ENCODE measurements at regions not wholly inside any gene's neighbourhood (a gene's known extent, or its start where the extent isn't known, plus 50 kb on each side); places are given as distances from the start of the nearest gene placed in this dataset.
"Not testable (repeated sequence)": the region's sequence is repeated elsewhere in the genome, so short reads cannot be mapped to it uniquely, and the experiment has no call there.

- no peak for DNase-seq
These were observed 256.3 kb upstream of the RFC3 start for GRCh38 chr13:33561627-33562026.

DNA sequence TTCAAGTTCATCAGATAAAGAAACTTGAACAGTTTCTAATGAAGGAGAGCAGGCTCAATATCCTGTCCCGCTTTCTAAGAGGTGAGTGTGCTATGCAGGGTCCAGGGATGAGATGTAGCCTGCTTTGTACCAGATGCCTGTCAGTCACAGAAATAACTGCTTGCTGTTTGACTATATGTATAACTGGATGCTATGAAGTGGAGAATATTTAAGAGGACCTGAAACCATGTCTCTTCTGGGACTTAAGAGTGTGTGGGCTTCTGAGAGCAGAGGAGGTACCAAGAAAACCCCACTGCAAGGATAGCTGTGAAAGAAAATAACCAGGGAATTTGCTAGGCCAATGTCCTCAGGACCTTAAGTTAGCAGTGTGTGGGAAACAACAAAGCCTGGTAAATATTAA is 246.3 kb upstream of the RFC3 start:
- DNase-seq, result no peak

DNA sequence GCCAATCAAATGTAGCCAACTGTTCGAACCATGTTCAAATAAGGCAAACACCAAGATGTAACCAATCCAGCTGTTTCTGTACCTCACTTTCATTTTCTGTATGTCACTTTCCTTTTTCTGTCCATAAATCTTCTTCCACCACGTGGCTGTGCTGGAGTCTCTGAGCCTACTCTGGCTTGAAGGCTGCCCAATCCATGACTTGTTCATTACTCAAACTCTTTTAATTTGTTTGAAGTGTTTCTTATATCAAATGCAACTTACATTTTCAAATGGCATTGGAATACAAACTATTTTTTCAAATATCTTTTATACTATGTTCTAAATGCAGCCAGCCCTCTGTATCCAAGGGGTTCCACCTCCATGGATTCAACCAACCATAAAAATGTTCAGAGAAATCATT is 245.6 kb upstream of the RFC3 start:
- DNase-seq, result not testable (repeated sequence)

- DNase-seq, result no peak
These were observed 242.6 kb upstream of the RFC3 start for GRCh38 chr13:33575378-33575777.

DNA sequence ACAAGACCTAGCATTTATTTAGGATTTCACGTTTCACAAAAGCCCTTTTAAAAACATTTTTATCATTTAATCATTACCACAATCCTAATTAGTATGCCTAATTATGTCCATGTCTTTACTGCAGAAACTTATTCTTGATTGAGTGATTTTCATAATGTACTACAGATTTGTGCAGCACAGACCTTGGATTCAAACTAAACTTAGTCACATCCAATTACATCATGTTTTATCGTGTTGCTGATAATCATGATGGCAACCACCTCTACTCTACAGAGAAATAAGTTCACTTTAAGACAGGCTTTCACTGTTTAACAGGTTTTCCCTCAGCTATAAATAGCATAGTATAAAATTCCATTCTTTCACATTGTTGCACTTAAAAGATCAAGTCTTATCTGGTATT is 240.9 kb upstream of the RFC3 start:
- DNase-seq, result no peak

DNA sequence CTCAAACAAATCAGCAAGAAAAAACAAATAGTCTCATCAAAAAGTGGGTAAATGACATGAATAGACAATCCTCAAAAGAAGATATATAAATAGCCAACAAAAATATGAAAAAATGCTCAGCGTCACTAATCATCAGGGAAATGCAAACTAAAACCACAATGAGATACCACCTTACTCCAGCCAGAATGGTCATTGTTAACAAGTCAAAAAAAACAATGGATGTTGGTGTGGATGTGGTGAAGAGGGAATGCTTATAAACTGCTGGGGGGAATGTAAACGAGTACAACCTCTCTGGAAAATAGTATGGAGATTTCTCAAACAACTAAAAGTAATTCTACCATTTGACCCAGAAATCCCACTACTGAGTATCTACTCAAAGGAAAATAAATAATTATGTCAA is 239.2 kb upstream of the RFC3 start:
- DNase-seq, result no peak

GRCh38 chr13:33582121-33582520 is 235.8 kb upstream of the RFC3 start:
- peak; percentile 51 for DNase-seq

GRCh38 chr13:33583398-33583797 is 234.6 kb upstream of the RFC3 start:
- DNase-seq, result no peak

DNA sequence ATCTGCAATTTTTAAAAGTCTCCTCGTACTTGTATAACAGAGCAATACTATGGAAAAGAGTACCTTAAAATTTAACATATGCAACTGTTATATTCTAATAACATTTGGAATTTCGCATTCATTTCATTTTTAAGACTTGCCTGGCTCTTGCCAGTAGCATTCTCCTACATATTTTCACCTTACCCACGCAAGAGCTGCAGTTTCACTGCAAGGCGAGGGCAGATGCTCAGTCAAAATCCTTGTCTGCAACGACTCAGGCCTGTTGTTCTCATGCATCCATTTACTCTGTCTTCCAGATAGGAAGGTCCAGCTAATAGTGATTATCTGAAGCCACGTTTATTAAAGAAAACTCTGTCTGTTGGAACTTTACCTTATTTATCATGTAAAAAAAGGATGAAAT is 227.0 kb upstream of the RFC3 start:
- no peak for DNase-seq

DNA sequence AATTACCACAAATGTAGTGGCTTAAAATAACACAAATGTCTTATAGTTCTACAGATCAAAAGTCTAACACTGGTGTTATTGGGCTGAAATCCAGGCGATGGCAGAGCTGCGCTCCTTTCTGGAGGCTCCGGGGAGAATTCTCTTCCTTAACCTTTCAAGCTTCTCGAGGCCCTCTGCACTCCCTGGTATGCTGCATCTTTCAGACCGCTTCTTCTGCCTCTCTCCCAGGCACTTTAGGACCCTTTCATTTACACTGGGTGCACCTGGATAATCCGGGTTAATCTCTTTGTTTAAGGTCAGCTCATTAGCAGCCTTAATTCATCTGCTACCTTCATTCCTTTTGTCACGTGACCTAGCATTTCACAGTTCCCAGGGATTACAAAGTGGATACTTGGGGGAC is 211.3 kb upstream of the RFC3 start:
- DNase-seq, result no peak

DNA sequence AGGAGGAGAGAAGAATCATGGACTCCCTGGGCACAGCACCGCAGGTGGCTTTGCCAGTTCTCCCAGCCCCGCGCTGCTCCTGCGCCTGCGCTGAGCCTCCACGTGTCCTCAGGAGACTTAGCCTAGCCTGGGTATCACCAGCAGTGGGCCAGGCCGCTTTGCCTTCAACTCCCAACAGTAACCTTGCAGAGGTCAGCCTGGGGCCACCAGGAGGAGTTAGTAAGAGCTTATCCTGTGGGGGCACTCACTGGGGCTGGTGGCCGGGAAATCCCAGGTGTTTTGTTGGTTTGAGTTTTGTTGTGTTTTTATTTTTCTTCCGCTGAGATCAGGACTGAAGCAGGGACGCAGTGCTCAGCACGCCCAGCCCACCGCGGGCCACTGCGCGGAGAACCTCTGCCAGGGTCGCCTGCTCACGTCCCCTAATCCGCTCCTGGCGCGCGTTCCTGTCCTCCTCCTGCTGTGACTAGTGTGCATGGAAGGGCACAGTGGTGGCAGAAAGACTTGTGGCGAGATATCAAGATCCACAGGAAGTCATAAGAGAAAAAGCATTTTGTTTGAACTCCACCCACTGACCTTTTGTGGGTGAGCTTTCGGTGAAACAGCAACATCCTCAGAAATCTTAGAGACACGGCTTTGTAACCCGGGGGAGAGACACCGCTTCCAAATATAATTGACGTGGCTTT is 207.4 kb upstream of the RFC3 start:
- peak; percentile 8 for DNase-seq

- peak; percentile 12 for DNase-seq
These were observed 206.7 kb upstream of the RFC3 start for GRCh38 chr13:33611121-33611805.

DNA sequence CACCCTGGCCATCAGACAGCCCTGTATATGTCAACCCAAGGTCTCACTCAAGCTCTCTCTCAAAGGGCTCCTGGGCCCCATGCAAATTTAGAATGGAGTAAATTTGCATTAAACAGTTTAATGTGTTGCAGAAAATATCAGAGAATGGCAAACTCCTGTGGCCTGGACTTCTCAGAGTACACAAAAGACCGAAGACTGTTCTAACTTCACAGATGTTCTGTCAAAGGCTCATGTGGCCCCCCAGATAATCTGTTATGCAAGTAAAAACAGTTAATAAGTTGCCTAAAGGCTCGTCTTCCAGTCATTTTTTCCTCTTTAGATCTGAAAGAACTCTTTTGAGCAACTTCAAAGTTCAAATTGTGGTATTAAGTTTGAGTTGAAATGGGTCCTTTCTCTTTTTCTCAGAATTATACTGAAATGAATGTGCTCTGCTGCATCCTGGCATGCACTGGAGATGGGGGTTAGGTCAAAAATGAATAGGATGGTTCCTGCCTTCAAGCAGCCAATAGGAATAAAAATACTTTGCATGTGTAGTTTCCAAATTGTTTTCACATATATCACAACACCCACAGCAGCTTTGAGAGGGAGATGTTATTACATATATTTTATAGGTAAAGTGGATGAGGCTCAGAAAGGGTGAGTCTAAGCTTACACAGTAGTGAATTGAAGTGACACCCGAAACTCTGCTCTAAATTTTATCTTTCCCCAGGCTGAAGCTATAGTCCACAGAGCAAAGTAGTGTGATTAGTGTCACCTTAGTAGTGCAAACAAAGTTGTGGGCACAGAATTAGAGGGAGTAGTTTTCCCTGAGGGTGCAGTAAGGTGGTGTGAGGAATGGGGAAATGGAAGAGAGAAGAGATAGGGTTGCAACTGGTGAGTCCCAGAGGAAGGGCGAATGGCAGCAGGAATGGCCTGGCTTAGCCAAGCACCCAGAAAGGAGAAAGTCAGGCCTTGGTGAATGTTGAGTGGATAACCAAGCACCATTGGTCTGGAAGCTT is 205.0 kb upstream of the RFC3 start:
- no peak for DNase-seq

GRCh38 chr13:33615436-33615835 is 202.5 kb upstream of the RFC3 start:
- DNase-seq, result no peak

DNA sequence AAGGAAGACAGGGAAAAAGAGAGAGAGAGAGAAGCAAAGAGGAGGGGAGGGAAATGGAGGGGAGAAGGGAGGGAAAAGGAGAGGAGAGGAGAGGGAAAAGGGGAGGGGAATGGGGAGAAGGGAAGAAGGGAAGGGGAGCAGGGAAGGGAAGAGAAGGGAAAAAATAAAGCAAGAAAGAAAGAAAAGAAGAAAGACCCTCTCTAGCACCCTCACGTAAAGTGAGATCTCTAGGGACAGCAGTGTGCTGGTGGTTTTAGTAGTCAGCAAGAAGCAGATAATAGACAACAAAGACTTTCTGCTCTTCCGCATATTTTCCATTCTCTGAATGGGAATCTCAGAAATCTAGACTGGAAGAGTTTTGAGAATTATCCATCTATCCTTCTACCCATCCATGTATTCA is 201.8 kb upstream of the RFC3 start:
- no peak for DNase-seq

GRCh38 chr13:33617055-33617454 is 200.9 kb upstream of the RFC3 start:
- no peak for DNase-seq

DNA sequence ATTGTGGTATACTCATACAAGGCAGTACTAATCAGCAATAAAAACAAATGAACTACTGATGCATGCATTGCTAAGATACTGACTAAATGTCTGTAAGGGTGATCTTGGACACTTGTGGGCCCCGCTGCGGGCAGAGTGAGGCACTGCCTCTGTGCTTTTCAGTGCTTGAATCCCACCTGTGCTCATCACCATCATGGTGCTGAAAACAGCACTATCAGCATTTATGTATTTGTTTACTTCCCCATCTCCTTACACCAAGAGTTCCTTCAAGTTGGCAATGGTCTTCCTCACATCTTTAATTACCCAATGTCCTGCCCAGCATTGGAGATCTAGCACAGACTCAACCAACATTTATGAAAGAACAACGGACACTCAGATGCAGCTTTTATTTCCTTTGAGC is 193.7 kb upstream of the RFC3 start:
- DNase-seq, result no peak

DNA sequence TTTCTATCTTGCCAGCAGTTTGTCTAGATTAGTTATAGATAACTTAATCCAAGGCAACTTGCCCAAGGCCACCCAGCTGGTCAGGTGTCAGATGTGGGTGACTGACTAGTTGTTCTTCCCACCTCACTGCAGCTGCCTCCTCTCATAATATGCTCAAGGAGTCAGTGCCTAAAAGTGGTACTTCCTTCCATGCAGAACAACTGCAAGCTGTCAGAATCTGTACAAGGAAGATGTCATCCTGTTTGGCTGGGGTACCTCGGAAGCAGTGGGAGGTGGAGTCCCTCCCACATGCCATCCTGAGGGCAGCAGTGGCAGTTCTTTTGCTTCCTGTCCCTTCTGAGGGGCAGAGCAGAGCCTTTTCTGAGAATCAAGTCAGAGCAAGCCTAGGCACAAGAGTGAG is 193.2 kb upstream of the RFC3 start:
- no peak for DNase-seq

GRCh38 chr13:33626407-33626806 is 191.5 kb upstream of the RFC3 start:
- no peak for DNase-seq

DNA sequence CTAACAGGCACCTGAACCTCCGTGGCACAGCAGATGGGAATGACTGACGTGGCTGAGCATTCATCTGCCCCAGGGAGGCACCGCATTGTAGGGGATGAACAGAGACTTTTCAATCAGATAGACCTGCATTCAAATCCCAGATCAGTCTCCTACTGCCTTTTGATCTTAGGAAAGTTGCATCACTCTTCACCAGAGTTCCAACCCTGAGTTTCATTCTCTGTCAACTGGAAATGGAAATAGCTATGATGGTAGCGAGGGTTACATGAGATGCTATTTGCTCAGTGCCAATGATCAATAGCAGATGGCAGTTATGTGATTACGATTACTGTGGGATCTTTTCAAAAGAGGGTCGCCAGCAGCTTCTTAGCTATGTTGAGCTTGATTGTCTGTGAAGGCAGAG is 189.3 kb upstream of the RFC3 start:
- no peak for DNase-seq

GRCh38 chr13:33629605-33630360 is 188.2 kb upstream of the RFC3 start:
- no peak for DNase-seq

- peak; percentile 35 for DNase-seq
These were observed 184.0 kb upstream of the RFC3 start for GRCh38 chr13:33633701-33634545.

All from HCEC 1CT (cell line).